Right lobe of liver (tissue), 6 donors: ENCODE measurements at regions not wholly inside any gene's neighbourhood (a gene's known extent, or its start where the extent isn't known, plus 50 kb on each side); places are given as distances from the start of the nearest gene placed in this dataset.

Experiments used
- ATAC-seq, 4 donors: fragments of 200-7000 bp; cut with Tn5 transposase; one replicate each; pipeline ENCODE4 v1.9.1; 2020; ENCODE audit warnings: mild to moderate bottlenecking in 4 of 4, moderate library complexity in 4 of 4
- DNase-seq, 3 donors: peaks; one replicate each; pipeline ENCODE4 v3.0.0-alpha.2; 2020
- H3K27ac ChIP-seq, 3 donors: fragments of 200-600 bp; one replicate each; pipeline ENCODE4 v1.8.0; 2022
- H3K27me3 ChIP-seq, 2 donors: fragments of 200-600 bp; one replicate each; pipeline ENCODE4 v1.8.0; 2022
- H3K36me3 ChIP-seq, 4 donors: fragments of 200-600 bp; sonication (generic) in 1 of 4; one replicate each; pipeline versions ENCODE4 v1.5.1 to v1.8.0; 2017 to 2022; ENCODE audit warnings: control low read depth in 1 of 4
- H3K4me1 ChIP-seq, 4 donors: fragments of 200-600 bp; sonication (generic) in 1 of 4; one replicate each; pipeline versions ENCODE4 v1.5.1 to v1.8.0; 2017 to 2022; ENCODE audit warnings: control low read depth in 1 of 4
- H3K4me3 ChIP-seq, 3 donors: fragments of 200-600 bp; one replicate each; pipeline ENCODE4 v1.8.0; 2022
- H3K9me3 ChIP-seq, 4 donors: fragments of 200-600 bp; sonication (generic) in 1 of 4; one replicate each; pipeline versions ENCODE4 v1.5.1 to v1.8.0; 2017 to 2022; ENCODE audit warnings: control low read depth in 1 of 4
- CTCF ChIP-seq, 4 donors: fragments of 200-600 bp in 3 of 4; fragments of 450-650 bp in 1 of 4; IDR thresholded peaks; one replicate each; pipeline versions ENCODE4 v1.5.1 to v1.8.0; 2016 to 2022; ENCODE audit warnings: antibody characterized with exemption in 4 of 4, mild to moderate bottlenecking in 2 of 4
- POLR2A ChIP-seq: fragments of 450-650 bp; IDR thresholded peaks from one replicate; pipeline ENCODE4 v1.6.1; 2017; ENCODE audit warnings: antibody characterized with exemption, mild to moderate bottlenecking
- WGBS: methylation state at CpG from one replicate; pipeline ENCODE4 v1.1.6; 2018; ENCODE audit warnings: low coverage, low lambda C conversion rate; ENCODE audit not compliant: insufficient coverage; ENCODE audit errors: missing lambda C conversion rate; 5-methylcytosine and 5-hydroxymethylcytosine counted together
- intact Hi-C, 2 donors: fragments of 100-400 bp; cut with DNase I; formaldehyde crosslinking; loops; one replicate each; pipeline versions ENCODE4 v1.11.2 to v1.14.1; 2022
- donor health status: DM: no; HTN: yes; CAD: no.
- donor health status: DM: no; HTN: no; CAD: no.
- donor health status: DM: no; HTN: no; CAD: no.
- donor health status: DM: no; HTN: yes; CAD: no.
- donor health status: DM: no; HTN: yes; CAD: no.

- H3K27ac ChIP-seq, result no peak overlapping the region
- no peaks in the 10 kb centered on the region for H3K4me1 ChIP-seq
- DNase-seq, result no peak
- no peaks in the 10 kb centered on the region for H3K9me3 ChIP-seq
- no peak overlapping the region for H3K4me3 ChIP-seq
- H3K27me3 ChIP-seq, result no peaks in the 10 kb centered on the region
- TF ChIP-seq CTCF (IDR thresholded peaks at IDR 0.05) (no peak), POLR2A (no peak)
- intact Hi-C loops, result no loop called here
- WGBS, result 13% methylated on average over 4 of the region's 4 CpGs
- H3K36me3 ChIP-seq, result no peaks in the 10 kb centered on the region
- no peak for ATAC-seq
Measured at GRCh38 chr18:72613534-72613930, 69.4 kb upstream of the CBLN2 start.

- no peaks in the 10 kb centered on the region for H3K9me3 ChIP-seq
- no peak overlapping the region for H3K27ac ChIP-seq
- no peaks in the 10 kb centered on the region for H3K4me1 ChIP-seq
- ATAC-seq, result no peak
- intact Hi-C loops, result no loop called here
- 44% methylated on average over 2 of the region's 2 CpGs for WGBS
- H3K4me3 ChIP-seq, result no peak overlapping the region
- no peak for DNase-seq
- H3K36me3 ChIP-seq, result no peaks in the 10 kb centered on the region
- no peaks in the 10 kb centered on the region for H3K27me3 ChIP-seq
- no peak for TF ChIP-seq CTCF (IDR thresholded peaks at IDR 0.05)
- no peak for TF ChIP-seq POLR2A
Measured at GRCh38 chr18:72612894-72613533, 68.9 kb upstream of the CBLN2 start.

- Histone ChIP-seq H3K27me3 (no peaks in the 10 kb centered on the region), H3K36me3 (no peaks in the 10 kb centered on the region), H3K4me1 (no peaks in the 10 kb centered on the region), H3K4me3 (no peak overlapping the region), H3K9me3 (no peaks in the 10 kb centered on the region), H3K27ac (no peak overlapping the region)
- DNase-seq (no peak), ATAC-seq (no peak)
- intact Hi-C loops, result no loop called here
- TF ChIP-seq POLR2A (no peak), CTCF (IDR thresholded peaks at IDR 0.05) (no peak)
- 59% methylated on average over 1 of the region's 1 CpG for WGBS
Measured at GRCh38 chr18:72605376-72605775, 61.2 kb upstream of the CBLN2 start.

GRCh38 chr18:72601944-72602343 is 57.8 kb upstream of the CBLN2 start:
- no peak overlapping the region for H3K27ac ChIP-seq
- DNase-seq, result no peak
- TF ChIP-seq POLR2A (no peak), CTCF (IDR thresholded peaks at IDR 0.05) (no peak)
- H3K9me3 ChIP-seq, result no peaks in the 10 kb centered on the region
- WGBS, result 39% methylated on average over 5 of the region's 6 CpGs
- ATAC-seq, result no peak
- intact Hi-C loops, result no loop called here
- no peak overlapping the region for H3K4me3 ChIP-seq
- no peaks in the 10 kb centered on the region for H3K4me1 ChIP-seq
- H3K36me3 ChIP-seq, result no peaks in the 10 kb centered on the region
- no peaks in the 10 kb centered on the region for H3K27me3 ChIP-seq

- ATAC-seq (no peak), DNase-seq (no peak)
- Histone ChIP-seq H3K36me3 (no peaks in the 10 kb centered on the region), H3K27ac (no peak overlapping the region), H3K4me1 (no peaks in the 10 kb centered on the region), H3K4me3 (no peak overlapping the region), H3K9me3 (no peaks in the 10 kb centered on the region), H3K27me3 (no peaks in the 10 kb centered on the region)
- intact Hi-C loops, result no loop called here
- TF ChIP-seq POLR2A, result no peak
- no peak for TF ChIP-seq CTCF (IDR thresholded peaks at IDR 0.05)
- 63% methylated on average over 5 of the region's 10 CpGs for WGBS
Measured at GRCh38 chr18:72601481-72601880, 57.3 kb upstream of the CBLN2 start.
